ENCODE measurements at regions not wholly inside any gene's neighbourhood (a gene's known extent, or its start where the extent isn't known, plus 50 kb on each side); places are given as distances from the start of the nearest gene placed in this dataset.

- 29 to 69% (median 60%) methylated on average over 1 to 3 of the region's 3 CpGs; no CpG with 5 or more reads in 2 of the 10 experiments for WGBS, 10 experiments
These were observed 372.8 kb upstream of the RND3 start for GRCh38 chr2:150860301-150860700.

GRCh38 chr2:150859877-150860276 lies 372.4 kb upstream of the RND3 start:
- ATAC-seq (replicated peaks in 6 of 8) = peak in 1 of 8 experiments; percentile 51
- in situ Hi-C loops (cut with MboI; ENCODE audit: low pct_unique_long_range_greater_than_20kb in 2 of 9, low sequenced_read_pairs in 9 of 9, unreplicated experiment in 9 of 9) = no loop called here

More at GRCh38 chr2:150860301-150860700, 372.8 kb upstream of the RND3 start:
- H3K4me3 ChIP-seq = no peak overlapping the region
- ATAC-seq (replicated peaks in 6 of 8) = no peak
- peaks cover 0 to 3% of the 10 kb centered on the region in 2 donors for H3K4me1 ChIP-seq (replicated peaks in 1 of 2)
- in situ Hi-C loops (cut with MboI; ENCODE audit: low pct_unique_long_range_greater_than_20kb in 2 of 9, low sequenced_read_pairs in 9 of 9, unreplicated experiment in 9 of 9) = no loop called here
- no peak overlapping the region for H3K27ac ChIP-seq

GRCh38 chr2:150859162-150859561 lies 371.7 kb upstream of the RND3 start:
- peaks cover 0 to 3% of the 10 kb centered on the region in 2 donors for H3K4me1 ChIP-seq (replicated peaks in 1 of 2)
- in situ Hi-C loops (cut with MboI; ENCODE audit: low pct_unique_long_range_greater_than_20kb in 2 of 9, low sequenced_read_pairs in 9 of 9, unreplicated experiment in 9 of 9) = no loop called here
- no peak overlapping the region for H3K4me3 ChIP-seq
- no peak for ATAC-seq (replicated peaks in 6 of 8)
- no peak overlapping the region for H3K27ac ChIP-seq
- 60 to 83% methylated on average over 1 of the region's 1 CpG; no CpG with 5 or more reads in 8 of the 10 experiments for WGBS, 10 experiments

More at GRCh38 chr2:150859877-150860276, 372.4 kb upstream of the RND3 start:
- H3K4me3 ChIP-seq = no peak overlapping the region
- no peak overlapping the region for H3K27ac ChIP-seq
- H3K4me1 ChIP-seq (replicated peaks in 1 of 2) = peaks cover 0 to 3% of the 10 kb centered on the region in 2 donors

- H3K27ac ChIP-seq = no peak overlapping the region
- in situ Hi-C loops (cut with MboI; ENCODE audit: low pct_unique_long_range_greater_than_20kb in 2 of 9, low sequenced_read_pairs in 9 of 9, unreplicated experiment in 9 of 9) = no loop called here
- peaks cover under 1 to 3% of the 10 kb centered on the region in 2 donors for H3K4me1 ChIP-seq (replicated peaks in 1 of 2)
- H3K4me3 ChIP-seq = no peak overlapping the region
- 53 to 100% (median 91%) methylated on average over 2 to 5 of the region's 5 CpGs for WGBS, 10 experiments
- peak in 1 of 8 experiments; percentile 92 for ATAC-seq (replicated peaks in 6 of 8)
These were observed 370.9 kb upstream of the RND3 start for GRCh38 chr2:150858382-150858781.

GRCh38 chr2:150856596-150857281 lies 369.3 kb upstream of the RND3 start:
- H3K27ac ChIP-seq = no peak overlapping the region
- WGBS, 10 experiments = 0 to 100% (median 100%) methylated on average over 1 of the region's 1 CpG; no CpG with 5 or more reads in 5 of the 10 experiments
- ATAC-seq (replicated peaks in 6 of 8) = no peak
- in situ Hi-C loops (cut with MboI; ENCODE audit: low pct_unique_long_range_greater_than_20kb in 2 of 9, low sequenced_read_pairs in 9 of 9, unreplicated experiment in 9 of 9) = no loop called here
- no peak overlapping the region for H3K4me3 ChIP-seq
- H3K4me1 ChIP-seq (replicated peaks in 1 of 2) = peaks cover 3 to 4% of the 10 kb centered on the region in 2 donors

- peak in 2 of 8 experiments; percentile 20 to 57 for ATAC-seq (replicated peaks in 6 of 8)
- 0 to 100% (median 60%) methylated on average over 1 to 2 of the region's 2 CpGs; no CpG with 5 or more reads in 2 of the 10 experiments for WGBS, 10 experiments
These were observed 365.8 kb upstream of the RND3 start for GRCh38 chr2:150853263-150853662.

GRCh38 chr2:150850641-150851040 lies 363.2 kb upstream of the RND3 start:
- in situ Hi-C loops (cut with MboI; ENCODE audit: low pct_unique_long_range_greater_than_20kb in 2 of 9, low sequenced_read_pairs in 9 of 9, unreplicated experiment in 9 of 9) = no loop called here
- Histone ChIP-seq H3K27ac (no peak overlapping the region), H3K4me1 (replicated peaks in 1 of 2) (peaks cover 7 to 20% of the 10 kb centered on the region in 2 donors), H3K4me3 (no peak overlapping the region)
- peak in 2 of 8 experiments; percentile 19 to 63 for ATAC-seq (replicated peaks in 6 of 8)

More at GRCh38 chr2:150853263-150853662, 365.8 kb upstream of the RND3 start:
- Histone ChIP-seq H3K4me3 (no peak overlapping the region), H3K4me1 (replicated peaks in 1 of 2) (peaks cover 0 to 4% of the 10 kb centered on the region in 2 donors), H3K27ac (no peak overlapping the region)
- in situ Hi-C loops (cut with MboI; ENCODE audit: low pct_unique_long_range_greater_than_20kb in 2 of 9, low sequenced_read_pairs in 9 of 9, unreplicated experiment in 9 of 9) = no loop called here

- Histone ChIP-seq H3K4me3 (no peak overlapping the region), H3K4me1 (replicated peaks in 1 of 2) (peaks cover 7 to 16% of the 10 kb centered on the region in 2 donors), H3K27ac (no peak overlapping the region)
- in situ Hi-C loops (cut with MboI; ENCODE audit: low pct_unique_long_range_greater_than_20kb in 2 of 9, low sequenced_read_pairs in 9 of 9, unreplicated experiment in 9 of 9) = no loop called here
- WGBS, 10 experiments = 19 to 100% (median 74%) methylated on average over 1 to 3 of the region's 3 CpGs; no CpG with 5 or more reads in 1 of the 10 experiments
- peak in 4 of 8 experiments; percentile 22 to 71 (median 50) for ATAC-seq (replicated peaks in 6 of 8)
These were observed 360.1 kb upstream of the RND3 start for GRCh38 chr2:150847578-150847977.

GRCh38 chr2:150846691-150847090 lies 359.2 kb upstream of the RND3 start:
- Histone ChIP-seq H3K27ac (no peak overlapping the region), H3K4me3 (no peak overlapping the region), H3K4me1 (replicated peaks in 1 of 2) (peaks cover 7 to 16% of the 10 kb centered on the region in 2 donors)
- in situ Hi-C loops (cut with MboI; ENCODE audit: low pct_unique_long_range_greater_than_20kb in 2 of 9, low sequenced_read_pairs in 9 of 9, unreplicated experiment in 9 of 9) = no loop called here
- peak in 1 of 8 experiments; percentile 26 for ATAC-seq (replicated peaks in 6 of 8)
- WGBS, 10 experiments = 0 to 100% (median 20%) methylated on average over 1 of the region's 1 CpG; no CpG with 5 or more reads in 2 of the 10 experiments

- Histone ChIP-seq H3K4me3 (no peak overlapping the region), H3K4me1 (replicated peaks in 1 of 2) (no peaks in the 10 kb centered on the region), H3K27ac (no peak overlapping the region)
- ATAC-seq (replicated peaks in 6 of 8) = no peak
- in situ Hi-C loops (cut with MboI; ENCODE audit: low pct_unique_long_range_greater_than_20kb in 2 of 9, low sequenced_read_pairs in 9 of 9, unreplicated experiment in 9 of 9) = no loop called here
- WGBS, 10 experiments = 0% methylated on average over 1 of the region's 2 CpGs; no CpG with 5 or more reads in 9 of the 10 experiments
These were observed 345.2 kb upstream of the RND3 start for GRCh38 chr2:150832686-150833085.

GRCh38 chr2:150824118-150824517 lies 336.7 kb upstream of the RND3 start:
- no peak overlapping the region for H3K4me3 ChIP-seq
- peak in 2 of 8 experiments; percentile 45 to 73 for ATAC-seq (replicated peaks in 6 of 8)
- H3K27ac ChIP-seq = no peak overlapping the region
- no peaks in the 10 kb centered on the region for H3K4me1 ChIP-seq (replicated peaks in 1 of 2)
- in situ Hi-C loops (cut with MboI; ENCODE audit: low pct_unique_long_range_greater_than_20kb in 2 of 9, low sequenced_read_pairs in 9 of 9, unreplicated experiment in 9 of 9) = no loop called here
- 0 to 71% (median 15%) methylated on average over 1 of the region's 1 CpG; no CpG with 5 or more reads in 3 of the 10 experiments for WGBS, 10 experiments

- Histone ChIP-seq H3K27ac (no peak overlapping the region), H3K4me1 (replicated peaks in 1 of 2) (no peaks in the 10 kb centered on the region), H3K4me3 (no peak overlapping the region)
- WGBS, 10 experiments = 55 to 100% (median 77%) methylated on average over 1 to 2 of the region's 2 CpGs; no CpG with 5 or more reads in 4 of the 10 experiments
- no peak for ATAC-seq (replicated peaks in 6 of 8)
- in situ Hi-C loops (cut with MboI; ENCODE audit: low pct_unique_long_range_greater_than_20kb in 2 of 9, low sequenced_read_pairs in 9 of 9, unreplicated experiment in 9 of 9) = no loop called here
These were observed 330.0 kb upstream of the RND3 start for GRCh38 chr2:150817422-150817821.

- in situ Hi-C loops (cut with MboI; ENCODE audit: low pct_unique_long_range_greater_than_20kb in 2 of 9, low sequenced_read_pairs in 9 of 9, unreplicated experiment in 9 of 9) = no loop called here
- no peaks in the 10 kb centered on the region for H3K4me1 ChIP-seq (replicated peaks in 1 of 2)
- 29 to 100% (median 89%) methylated on average over 1 of the region's 1 CpG; no CpG with 5 or more reads in 2 of the 10 experiments for WGBS, 10 experiments
- H3K27ac ChIP-seq = no peak overlapping the region
- no peak overlapping the region for H3K4me3 ChIP-seq
- ATAC-seq (replicated peaks in 6 of 8) = peak in 2 of 8 experiments; percentile 62 to 69
These were observed 325.3 kb upstream of the RND3 start for GRCh38 chr2:150812664-150813367.

All from motor neuron (in vitro differentiated cells).